NCI-H2196 treated with DMSO at 0.1 percent for 48 hours (cell line): ENCODE measurements at regions not wholly inside any gene's neighbourhood (a gene's known extent, or its start where the extent isn't known, plus 50 kb on each side); places are given as distances from the start of the nearest gene placed in this dataset.

ENCODE experiments used
- DNase-seq: peaks from one replicate; lab custom pipeline; 2025; ENCODE audit not compliant: unreplicated experiment; lab: John Stamatoyannopoulos, UW

- no peak for DNase-seq
Observed at GRCh38 chr9:20048437-20048836, 259.6 kb upstream of the SLC24A2 start.

GRCh38 chr9:20044686-20045085, 255.8 kb upstream of the SLC24A2 start:
- no peak for DNase-seq

- DNase-seq = no peak
Observed at GRCh38 chr9:20043461-20043860, 254.6 kb upstream of the SLC24A2 start.

GRCh38 chr9:20043035-20043434, 254.2 kb upstream of the SLC24A2 start:
- no peak for DNase-seq

GRCh38 chr9:20042128-20042711, 253.4 kb upstream of the SLC24A2 start:
- no peak for DNase-seq

GRCh38 chr9:20041697-20042081, 252.9 kb upstream of the SLC24A2 start:
- DNase-seq = no peak

- DNase-seq = no peak
Observed at GRCh38 chr9:20040991-20041696, 252.3 kb upstream of the SLC24A2 start.

- DNase-seq = no peak
Observed at GRCh38 chr9:20037699-20038098, 248.9 kb upstream of the SLC24A2 start.

- no peak for DNase-seq
Observed at GRCh38 chr9:20033511-20033910, 244.7 kb upstream of the SLC24A2 start.

- no peak for DNase-seq
Observed at GRCh38 chr9:20032413-20033006, 243.7 kb upstream of the SLC24A2 start.

- DNase-seq = no peak
Observed at GRCh38 chr9:20031836-20032235, 243.0 kb upstream of the SLC24A2 start.

GRCh38 chr9:20030671-20031070, 241.8 kb upstream of the SLC24A2 start:
- DNase-seq = no peak

- DNase-seq = no peak
Observed at GRCh38 chr9:20030221-20030620, 241.4 kb upstream of the SLC24A2 start.

GRCh38 chr9:20028849-20029231, 240.0 kb upstream of the SLC24A2 start:
- DNase-seq = no peak

GRCh38 chr9:20028192-20028848, 239.5 kb upstream of the SLC24A2 start:
- no peak for DNase-seq

GRCh38 chr9:20023961-20024571, 235.2 kb upstream of the SLC24A2 start:
- DNase-seq = no peak

GRCh38 chr9:20023210-20023905, 234.5 kb upstream of the SLC24A2 start:
- DNase-seq = no peak

GRCh38 chr9:20022410-20022809, 233.6 kb upstream of the SLC24A2 start:
- DNase-seq = no peak

GRCh38 chr9:20016611-20017010, 227.8 kb upstream of the SLC24A2 start:
- no peak for DNase-seq

GRCh38 chr9:20015427-20015931, 226.6 kb upstream of the SLC24A2 start:
- no peak for DNase-seq

- no peak for DNase-seq
Observed at GRCh38 chr9:20014168-20014567, 225.3 kb upstream of the SLC24A2 start.
